Adrenal gland (tissue), 9 donors: ENCODE measurements at regions not wholly inside any gene's neighbourhood (a gene's known extent, or its start where the extent isn't known, plus 50 kb on each side); places are given as distances from the start of the nearest gene placed in this dataset.
A peak's percentile ranks its signal among the peaks of the same experiment; 100 is the strongest.

Source experiments
- DNase-seq, 7 donors: peaks; one replicate each; pipeline ENCODE4 v3.0.0-alpha.2; 2019 to 2020
- H3K27ac ChIP-seq, 5 donors: fragments of 200-600 bp; sonication (generic) in 4 of 5; 1 replicate in 3 of 5; 2 replicates in 2 of 5; pipeline versions ENCODE4 v1.5.1 to v1.8.0; 2016 to 2020; ENCODE audit warnings: mild to moderate bottlenecking in 1 of 5
- H3K27me3 ChIP-seq: fragments of 200-600 bp; 2 replicates; pipeline ENCODE4 v1.8.0; 2021
- H3K36me3 ChIP-seq, 2 donors: fragments of 200-600 bp; replicated peaks in 1 of 2; 1 replicate in 1 of 2; 2 replicates in 1 of 2; pipeline versions ENCODE4 v1.5.1 to v1.8.0; 2018 to 2022
- H3K4me1 ChIP-seq, 2 donors: fragments of 200-600 bp; replicated peaks in 1 of 2; 1 replicate in 1 of 2; 2 replicates in 1 of 2; pipeline versions ENCODE4 v1.5.1 to v1.8.0; 2018 to 2021
- H3K4me3 ChIP-seq, 4 donors: fragments of 200-600 bp; sonication (generic) in 3 of 4; one replicate each; pipeline ENCODE4 v1.5.1; 2016 to 2018
- H3K9me3 ChIP-seq, 3 donors: fragments of 200-600 bp; sonication (generic) in 1 of 3; replicated peaks in 1 of 3; 1 replicate in 2 of 3; 2 replicates in 1 of 3; pipeline versions ENCODE4 v1.5.1 to v1.8.0; 2016 to 2021
- POLR2A ChIP-seq, 2 donors: fragments of 450-650 bp; IDR thresholded peaks; one replicate each; pipeline ENCODE4 v1.6.1; 2017; ENCODE audit warnings: antibody characterized with exemption in 2 of 2, mild to moderate bottlenecking in 2 of 2, moderate library complexity in 1 of 2
- WGBS, 4 donors: extraction: QIAGEN DNeasy Blood & Tissue Kit in 2 of 4; methylation state at CpG; one replicate each; pipeline versions ENCODE4 v1.1.5 to v1.1.7; 2013 to 2017; 5-methylcytosine and 5-hydroxymethylcytosine counted together
- intact Hi-C, 2 donors: fragments of 100-400 bp; cut with DNase I; formaldehyde crosslinking; loops; one replicate each; pipeline versions ENCODE4 v1.14.1 to v1.15.0; 2022 to 2023
- TF ChIP-seq, protein P1 (sequence below), 6 experiments: fragments of 450-650 bp in 4 of 6; fragments of 200-600 bp in 2 of 6; sonication (generic) in 1 of 6; IDR thresholded peaks; 1 replicate in 5 of 6; 2 replicates in 1 of 6; pipeline versions ENCODE4 v1.5.1 to v1.8.0; 2016 to 2021; ENCODE audit warnings: antibody characterized with exemption in 6 of 6, mild to moderate bottlenecking in 2 of 6, moderate library complexity in 1 of 6
- donor health status: healthy with polysubstance abuse.
- donor health status: Bipolar disorder and iron deficiency.
- donor health status: DM: yes; HTN: yes; CAD: no.
- donor health status: DM: no; HTN: no; CAD: no.
- donor health status: DM: no; HTN: no; CAD: no.

DNA sequence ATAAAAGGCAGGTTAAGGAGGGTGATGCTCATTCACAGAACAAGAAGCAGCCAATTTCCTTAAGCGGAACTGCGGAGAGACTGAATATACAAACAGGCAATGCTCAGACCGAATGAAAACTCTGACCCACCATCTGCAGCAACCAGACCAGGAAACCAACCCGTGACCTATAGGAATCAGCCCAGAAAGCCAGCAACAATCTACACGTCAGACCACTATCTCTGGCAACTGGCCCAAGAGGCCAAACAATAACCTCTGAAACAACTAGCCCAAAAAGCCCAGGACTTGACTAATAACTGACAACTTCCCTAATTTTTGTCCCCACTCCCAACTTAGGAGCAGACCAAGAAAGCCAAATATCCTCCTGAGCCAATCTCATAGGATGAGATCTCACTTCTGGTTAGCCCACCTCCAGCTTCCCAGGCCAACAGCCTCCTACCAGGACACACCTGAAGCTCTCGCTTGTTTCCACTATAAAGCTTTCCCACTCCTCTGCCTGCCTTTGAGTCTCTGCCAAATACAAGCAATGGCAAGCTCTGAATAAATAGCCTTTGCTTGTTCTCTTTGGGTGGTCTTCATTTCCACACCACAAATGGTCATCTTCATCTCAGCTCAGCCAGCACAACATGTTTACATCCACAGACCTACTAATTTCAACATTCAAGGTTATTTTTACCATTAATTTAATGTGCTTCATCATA lies 168.5 kb downstream of the HSD17B3 start:
- no peaks in the 10 kb centered on the region for H3K9me3 ChIP-seq
- H3K4me3 ChIP-seq, result no peak overlapping the region
- no peaks in the 10 kb centered on the region for H3K36me3 ChIP-seq
- H3K27me3 ChIP-seq, result no peaks in the 10 kb centered on the region
- intact Hi-C loops, result no loop called here
- WGBS, 4 donors, result 78 to 92% (median 85%) methylated on average over 6 of the region's 6 CpGs
- DNase-seq, result no peak
- H3K27ac ChIP-seq, result no peak overlapping the region
- peaks cover 4 to 5% of the 10 kb centered on the region in 2 donors for H3K4me1 ChIP-seq
- TF ChIP-seq, protein P1, sequence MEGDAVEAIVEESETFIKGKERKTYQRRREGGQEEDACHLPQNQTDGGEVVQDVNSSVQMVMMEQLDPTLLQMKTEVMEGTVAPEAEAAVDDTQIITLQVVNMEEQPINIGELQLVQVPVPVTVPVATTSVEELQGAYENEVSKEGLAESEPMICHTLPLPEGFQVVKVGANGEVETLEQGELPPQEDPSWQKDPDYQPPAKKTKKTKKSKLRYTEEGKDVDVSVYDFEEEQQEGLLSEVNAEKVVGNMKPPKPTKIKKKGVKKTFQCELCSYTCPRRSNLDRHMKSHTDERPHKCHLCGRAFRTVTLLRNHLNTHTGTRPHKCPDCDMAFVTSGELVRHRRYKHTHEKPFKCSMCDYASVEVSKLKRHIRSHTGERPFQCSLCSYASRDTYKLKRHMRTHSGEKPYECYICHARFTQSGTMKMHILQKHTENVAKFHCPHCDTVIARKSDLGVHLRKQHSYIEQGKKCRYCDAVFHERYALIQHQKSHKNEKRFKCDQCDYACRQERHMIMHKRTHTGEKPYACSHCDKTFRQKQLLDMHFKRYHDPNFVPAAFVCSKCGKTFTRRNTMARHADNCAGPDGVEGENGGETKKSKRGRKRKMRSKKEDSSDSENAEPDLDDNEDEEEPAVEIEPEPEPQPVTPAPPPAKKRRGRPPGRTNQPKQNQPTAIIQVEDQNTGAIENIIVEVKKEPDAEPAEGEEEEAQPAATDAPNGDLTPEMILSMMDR (IDR thresholded peaks at IDR 0.05), result no peak
- no peak for TF ChIP-seq POLR2A (IDR thresholded peaks at IDR 0.05)

DNA sequence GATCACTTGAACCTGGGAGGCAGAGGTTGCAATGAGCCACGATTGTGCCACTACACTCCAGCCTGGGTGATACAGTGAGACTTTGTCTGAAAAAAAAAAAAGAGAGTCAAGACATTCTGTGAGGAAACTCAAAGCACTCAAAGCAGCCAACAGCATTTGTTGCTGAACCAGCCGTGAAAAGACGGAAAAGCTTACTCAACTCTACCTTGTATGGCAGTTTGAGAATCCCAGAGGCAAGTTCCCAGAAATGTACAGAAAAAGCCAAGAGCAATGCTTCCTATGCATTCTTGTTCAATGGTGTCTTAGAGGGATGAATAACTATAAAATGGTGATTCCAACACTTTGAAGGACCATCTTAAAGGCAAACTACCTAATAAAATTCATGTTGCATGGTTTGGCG lies 170.2 kb downstream of the HSD17B3 start:
- no peak for TF ChIP-seq POLR2A (IDR thresholded peaks at IDR 0.05)
- TF ChIP-seq, protein P1 (IDR thresholded peaks at IDR 0.05), result no peak
- no peak for DNase-seq
- H3K27ac ChIP-seq, result no peak overlapping the region
- 77 to 91% (median 89%) methylated on average over 4 of the region's 4 CpGs for WGBS, 4 donors
- no peaks in the 10 kb centered on the region for H3K36me3 ChIP-seq
- H3K4me3 ChIP-seq, result no peak overlapping the region
- intact Hi-C loops, result no loop called here
- H3K27me3 ChIP-seq, result no peaks in the 10 kb centered on the region
- peaks cover 0 to under 1% of the 10 kb centered on the region in 2 donors for H3K4me1 ChIP-seq
- H3K9me3 ChIP-seq, result no peaks in the 10 kb centered on the region

DNA sequence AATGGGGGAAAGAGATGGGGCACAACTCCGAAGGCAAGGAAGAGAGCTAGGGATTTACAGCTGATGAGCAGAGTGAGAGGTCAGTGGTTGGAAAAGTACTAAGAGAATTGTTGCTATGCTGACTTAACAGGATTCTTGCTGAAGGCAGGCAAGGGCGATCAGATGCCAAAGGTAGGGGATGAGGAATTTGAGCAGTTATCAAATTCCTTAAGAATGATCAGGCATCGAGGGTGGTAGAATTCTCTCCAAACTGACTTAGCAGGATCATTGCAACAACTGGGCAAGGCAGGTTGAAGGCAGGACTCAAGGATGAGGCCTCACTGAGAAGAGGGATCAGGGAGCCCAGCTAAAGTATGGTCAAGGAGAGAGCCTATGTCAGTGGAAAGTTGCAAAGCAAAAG lies 171.0 kb downstream of the HSD17B3 start:
- Histone ChIP-seq H3K27me3 (no peaks in the 10 kb centered on the region), H3K36me3 (no peaks in the 10 kb centered on the region), H3K27ac (no peak overlapping the region), H3K4me3 (no peak overlapping the region), H3K4me1 (no peaks in the 10 kb centered on the region), H3K9me3 (no peaks in the 10 kb centered on the region)
- no peak for DNase-seq
- no peak for TF ChIP-seq POLR2A (IDR thresholded peaks at IDR 0.05)
- TF ChIP-seq, protein P1 (IDR thresholded peaks at IDR 0.05), result no peak
- intact Hi-C loops, result no loop called here
- WGBS, 4 donors, result 83 to 91% (median 89%) methylated on average over 3 of the region's 3 CpGs

DNA sequence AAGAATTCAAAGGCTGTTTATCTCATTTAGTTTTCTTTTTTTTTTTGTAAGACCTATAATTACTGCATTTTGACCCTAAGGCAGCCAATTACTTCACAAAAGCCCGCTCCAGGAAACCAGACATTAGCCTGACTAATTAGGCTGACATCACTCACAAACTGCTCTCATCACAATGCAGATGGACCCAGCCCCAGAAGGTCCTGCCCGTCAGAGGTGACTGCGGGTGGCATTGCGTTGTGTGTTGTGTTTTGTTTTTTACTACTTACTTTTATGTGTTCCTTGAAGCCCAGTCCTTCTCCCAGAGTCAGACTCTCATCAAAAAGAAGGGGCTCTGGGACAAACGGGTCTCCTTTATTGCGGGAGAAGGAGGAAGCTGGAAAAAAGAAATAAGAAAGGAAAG lies 172.2 kb downstream of the HSD17B3 start:
- intact Hi-C loops, result no loop called here
- Histone ChIP-seq H3K27me3 (no peaks in the 10 kb centered on the region), H3K4me1 (no peaks in the 10 kb centered on the region), H3K27ac (no peak overlapping the region), H3K9me3 (no peaks in the 10 kb centered on the region), H3K36me3 (no peaks in the 10 kb centered on the region), H3K4me3 (no peak overlapping the region)
- 59 to 76% (median 72%) methylated on average over 6 of the region's 6 CpGs for WGBS, 4 donors
- no peak for TF ChIP-seq POLR2A (IDR thresholded peaks at IDR 0.05)
- TF ChIP-seq, protein P1 (IDR thresholded peaks at IDR 0.05), result no peak
- DNase-seq, result peak in 1 of 7 donors; percentile 23
